IMR-90 (cell line): ENCODE measurements at regions not wholly inside any gene's neighbourhood (a gene's known extent, or its start where the extent isn't known, plus 50 kb on each side); places are given as distances from the start of the nearest gene placed in this dataset.

Experiments
- CEBPB ChIP-seq: IDR thresholded peaks from 2 replicates; pipeline ENCODE4 v1.6.1; 2012; ENCODE audit warnings: low read depth, low read length, improper control_type of control experiment
- CTCF ChIP-seq: conservative IDR thresholded peaks from 2 replicates; pipeline ENCODE4 v1.5.1; 2012; ENCODE audit warnings: mild to moderate bottlenecking, low read depth, low read length, improper control_type of control experiment
- RAD21 ChIP-seq: IDR thresholded peaks from 2 replicates; pipeline ENCODE4 v1.6.1; 2012; ENCODE audit warnings: low read length, improper control_type of control experiment

- TF ChIP-seq CEBPB (no peak), CTCF (peak; percentile 83), RAD21 (peak; percentile 75)
Observed at GRCh38 chr15:62742409-62743171, 300.0 kb upstream of the TPM1 start.
